HG02938 (cell line): ENCODE measurements at regions not wholly inside any gene's neighbourhood (a gene's known extent, or its start where the extent isn't known, plus 50 kb on each side); places are given as distances from the start of the nearest gene placed in this dataset.
"Not testable (repeated sequence)": the region's sequence is repeated elsewhere in the genome, so short reads cannot be mapped to it uniquely, and the experiment has no call there.

Experiments used
- ATAC-seq: cut with Tn5 transposase; IDR thresholded peaks from one replicate; pipeline ENCODE4 v1.9.1; 2021; ENCODE audit warnings: mild to moderate bottlenecking, moderate library complexity; ENCODE audit not compliant: unreplicated experiment

DNA sequence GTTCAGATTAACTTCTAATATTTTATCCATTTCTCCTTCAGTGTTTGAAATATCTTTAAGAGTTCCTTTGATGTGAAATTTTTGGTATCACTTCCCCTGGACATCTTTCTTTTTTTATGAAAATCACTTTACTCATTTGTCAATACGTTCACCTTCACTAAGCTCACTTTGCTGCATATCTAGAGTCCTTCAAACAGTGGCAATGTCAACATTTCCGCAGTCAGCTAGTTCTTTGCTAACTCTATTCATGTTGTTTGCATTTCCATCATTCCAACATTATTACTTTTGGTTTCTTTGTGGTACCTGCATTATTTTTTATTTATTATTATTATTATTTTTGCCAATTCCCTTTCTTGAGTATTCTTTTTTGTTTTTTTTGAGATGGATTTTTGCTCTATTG, 203.0 kb downstream of the GPAT3 start:
- no peak for ATAC-seq

- ATAC-seq: no peak
Observed at GRCh38 chr4:83734576-83734975, 198.7 kb downstream of the GPAT3 start.

- no peak for ATAC-seq
Observed at GRCh38 chr4:83732114-83732635, 196.3 kb downstream of the GPAT3 start.

DNA sequence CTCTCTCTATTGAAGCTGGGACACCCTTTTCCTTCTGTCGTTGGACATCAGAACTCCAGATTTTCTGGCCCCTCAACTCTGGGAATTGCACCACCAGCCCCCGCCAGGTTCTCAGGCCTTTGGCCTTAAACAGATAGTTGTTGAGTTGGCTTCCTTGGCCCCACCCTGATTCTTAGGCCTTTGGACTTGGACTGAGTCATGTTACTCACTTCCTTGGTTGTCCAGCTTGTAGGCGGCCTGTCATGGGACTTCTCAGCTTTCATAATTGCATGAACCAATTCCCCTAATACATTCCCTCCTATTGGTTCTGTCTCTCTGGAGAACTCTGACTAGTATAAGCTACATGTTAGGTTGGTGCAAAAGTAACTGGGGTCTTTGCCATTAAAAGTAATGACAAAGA, 195.7 kb downstream of the GPAT3 start:
- no peak for ATAC-seq

DNA sequence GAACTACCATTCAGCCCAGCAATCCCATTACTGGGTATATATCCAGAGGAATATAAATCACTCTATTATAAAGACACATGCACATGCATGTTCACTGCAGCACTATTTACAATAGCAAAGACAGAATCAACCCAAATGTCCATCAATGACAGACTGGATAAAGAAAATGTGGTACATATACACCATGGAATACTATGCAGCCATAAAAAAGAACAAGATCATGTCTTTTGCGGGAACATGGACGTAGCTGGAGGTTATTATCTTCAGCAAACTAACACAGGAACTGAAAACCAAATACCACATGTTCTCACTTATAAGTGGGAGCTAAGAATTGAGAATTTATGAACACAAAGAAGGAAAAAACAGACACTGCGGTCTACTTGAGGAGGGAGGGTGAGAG, 195.1 kb downstream of the GPAT3 start:
- not testable (repeated sequence) for ATAC-seq

- no peak for ATAC-seq
Observed at GRCh38 chr4:83728191-83728590, 192.3 kb downstream of the GPAT3 start.

DNA sequence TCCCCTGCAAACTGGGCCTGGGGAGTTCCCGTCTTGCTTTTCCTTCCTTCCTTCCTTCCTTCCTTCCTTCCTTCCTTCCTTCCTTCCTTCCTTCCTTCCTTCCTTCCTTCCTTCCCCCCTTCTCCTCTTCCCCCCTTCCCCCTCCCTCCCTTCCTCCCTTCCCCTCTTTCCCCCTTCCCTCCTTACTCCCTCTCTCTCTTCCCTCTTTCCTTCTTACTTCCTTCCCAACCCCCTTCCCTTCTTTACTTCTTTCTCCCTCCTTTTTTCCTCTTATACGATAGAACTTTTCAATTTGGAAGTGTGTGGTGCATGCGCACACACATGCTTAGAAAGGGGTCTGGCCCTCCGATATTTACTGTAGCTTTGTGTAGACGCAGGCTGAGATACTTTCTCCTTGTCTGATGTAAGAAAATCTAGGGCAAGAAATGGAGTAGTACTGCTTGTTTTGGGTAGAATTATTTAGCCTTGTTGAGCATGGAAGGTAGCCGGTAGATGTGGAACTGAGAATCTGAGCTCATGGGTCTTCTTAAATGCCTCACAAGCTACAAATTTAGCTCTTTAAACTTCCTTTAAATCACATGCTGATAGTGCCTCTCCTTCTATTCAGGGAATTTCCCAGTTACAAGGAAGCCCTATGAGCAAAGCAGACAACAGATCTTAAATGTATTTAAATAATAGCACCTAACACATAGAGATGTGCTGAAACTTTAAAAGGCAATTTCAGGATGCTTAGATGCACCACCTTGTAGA, 189.6 kb downstream of the GPAT3 start:
- no peak for ATAC-seq

- no peak for ATAC-seq
Observed at GRCh38 chr4:83724485-83725335, 188.8 kb downstream of the GPAT3 start.

GRCh38 chr4:83723609-83724008, 187.7 kb downstream of the GPAT3 start:
- no peak for ATAC-seq

DNA sequence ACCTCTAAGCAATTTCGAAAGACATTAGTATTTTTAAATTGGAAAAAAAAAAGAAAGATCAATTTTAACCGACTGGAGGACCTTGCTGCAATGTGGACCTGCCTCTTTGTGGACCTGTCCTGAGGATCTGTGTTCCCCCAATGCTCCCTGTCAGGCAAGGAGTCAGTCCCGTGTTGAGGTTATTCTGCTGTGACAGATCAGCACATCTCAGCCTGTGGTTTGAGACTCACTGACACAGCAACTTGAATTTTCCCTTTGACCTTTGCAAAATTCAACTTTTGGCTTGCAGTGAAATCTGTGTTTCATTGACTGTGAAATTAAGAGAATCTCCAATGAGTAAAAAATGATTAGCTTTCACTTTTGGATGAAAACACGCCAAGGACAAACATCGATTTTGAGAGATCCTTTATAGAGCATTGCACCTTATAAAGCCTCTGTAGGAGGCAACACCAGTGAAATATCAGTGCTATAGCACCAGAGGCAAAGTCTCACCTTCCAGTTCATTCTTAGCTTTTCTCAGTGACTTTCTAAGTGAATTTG, 186.9 kb downstream of the GPAT3 start:
- no peak for ATAC-seq

DNA sequence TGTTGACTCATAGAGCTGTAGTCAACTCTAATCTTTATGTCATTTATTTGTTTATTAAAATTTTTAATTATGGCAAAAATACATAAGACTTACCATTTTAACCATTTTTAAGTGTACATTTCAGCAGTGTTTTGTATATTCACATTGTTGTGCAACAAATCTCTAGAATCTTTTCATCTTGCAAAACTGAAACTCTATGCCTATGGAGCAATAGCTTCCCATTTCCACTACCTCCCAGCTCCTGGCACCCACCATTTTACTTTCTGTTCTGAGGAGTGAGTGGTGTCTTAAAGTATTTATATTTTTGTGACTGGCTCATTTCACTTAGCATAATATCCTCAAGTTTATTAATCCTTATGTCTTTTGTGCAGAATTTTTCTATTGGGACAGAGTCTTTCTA, 181.0 kb downstream of the GPAT3 start:
- ATAC-seq: no peak

DNA sequence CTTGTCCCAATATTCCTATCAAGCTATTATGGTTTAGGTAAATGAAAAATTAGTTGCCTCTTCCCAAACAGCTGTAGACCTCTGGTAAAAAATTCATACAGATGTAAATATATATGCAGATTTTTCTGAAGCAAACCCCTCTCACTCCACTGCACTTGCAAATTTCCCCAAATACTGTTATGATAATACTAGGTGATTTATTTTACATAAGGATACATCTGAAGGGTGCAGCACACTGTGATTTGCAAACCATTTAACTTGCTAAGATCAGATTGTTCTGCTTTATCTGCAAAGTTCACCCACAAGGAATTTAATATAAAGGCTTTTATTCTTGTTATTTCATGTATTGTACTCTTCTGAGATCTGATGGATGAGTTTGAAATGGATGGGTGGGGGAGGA, 177.0 kb downstream of the GPAT3 start:
- ATAC-seq: no peak

GRCh38 chr4:83709627-83710026, 173.7 kb downstream of the GPAT3 start:
- ATAC-seq: no peak

DNA sequence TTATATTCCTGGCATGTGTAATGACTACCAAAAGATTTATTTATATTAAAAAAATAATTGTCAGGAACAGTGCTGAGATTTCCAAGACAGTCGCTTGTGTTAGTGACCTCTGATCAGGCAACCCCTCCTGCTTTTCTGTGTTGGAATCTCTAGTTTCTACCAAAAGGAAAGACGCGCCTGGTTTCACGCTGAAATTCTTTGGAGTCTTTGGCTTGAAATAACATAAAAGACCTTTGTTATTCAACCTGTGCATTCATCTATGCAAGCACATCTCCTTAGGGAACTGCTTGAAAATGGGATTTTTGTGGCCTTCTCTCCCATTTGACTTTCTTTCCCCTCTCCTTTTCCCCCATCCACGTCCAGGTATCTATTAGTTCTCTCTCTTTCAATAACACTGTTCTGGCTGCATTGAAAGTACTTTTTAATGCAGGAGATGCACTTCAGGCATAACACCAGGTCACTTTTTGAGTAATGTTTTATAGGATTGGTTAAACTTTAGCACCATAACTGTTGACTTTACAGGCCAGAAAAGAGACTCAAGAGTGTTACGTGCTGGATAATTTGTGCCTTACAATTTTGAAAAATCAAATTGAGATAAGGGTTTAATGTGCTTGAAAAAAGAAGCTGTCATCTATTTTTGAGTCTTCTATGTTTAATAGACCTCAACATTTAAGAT, 172.7 kb downstream of the GPAT3 start:
- no peak for ATAC-seq

- ATAC-seq: no peak
Observed at GRCh38 chr4:83704786-83705185, 168.9 kb downstream of the GPAT3 start.

DNA sequence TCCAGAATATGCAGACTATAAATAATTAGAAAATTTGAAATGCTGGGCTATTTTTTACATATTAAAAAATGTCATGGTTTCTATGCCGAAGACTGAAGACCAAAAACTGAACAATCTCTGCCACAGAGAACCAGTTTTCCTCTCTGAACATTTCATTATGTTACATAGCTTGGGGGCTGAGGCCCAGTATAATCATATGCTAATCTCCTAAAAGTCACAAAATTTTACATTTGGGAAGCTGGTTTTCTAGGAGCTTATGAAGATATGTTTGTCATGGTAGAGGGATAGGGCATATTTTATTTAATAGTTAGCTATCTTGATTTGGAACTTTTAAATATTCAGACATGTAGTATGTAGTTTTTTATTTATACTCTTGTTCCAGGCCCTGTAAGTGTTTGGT, 167.8 kb downstream of the GPAT3 start:
- no peak for ATAC-seq

- ATAC-seq: no peak
Observed at GRCh38 chr4:83701041-83701440, 165.1 kb downstream of the GPAT3 start.

GRCh38 chr4:83699358-83699757, 163.4 kb downstream of the GPAT3 start:
- no peak for ATAC-seq

DNA sequence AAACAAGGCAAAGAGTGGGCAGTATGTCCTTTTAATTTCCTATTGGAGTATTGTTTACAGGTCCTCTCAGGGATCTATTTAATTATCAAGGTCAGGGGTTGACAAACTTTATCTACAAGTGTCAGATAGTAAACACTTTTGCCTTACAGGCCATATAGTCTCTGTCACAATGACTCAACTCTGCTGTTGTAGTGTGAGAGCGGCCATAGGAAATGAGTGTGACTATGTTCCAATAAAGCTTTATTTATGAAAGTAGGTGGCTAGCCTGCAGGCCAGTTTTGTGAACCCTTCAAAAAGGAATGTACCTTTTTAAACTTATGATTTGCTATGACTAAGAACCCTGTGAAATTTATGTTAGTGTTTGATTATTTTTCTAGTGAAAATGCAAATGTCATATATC, 156.1 kb downstream of the GPAT3 start:
- ATAC-seq: no peak

- no peak for ATAC-seq
Observed at GRCh38 chr4:83686166-83686565, 150.3 kb downstream of the GPAT3 start.

GRCh38 chr4:83679692-83680091, 143.8 kb downstream of the GPAT3 start:
- ATAC-seq: no peak
